ENCODE measurements at regions not wholly inside any gene's neighbourhood (a gene's known extent, or its start where the extent isn't known, plus 50 kb on each side); places are given as distances from the start of the nearest gene placed in this dataset.

- 34% methylated on average over 3 of the region's 3 CpGs for WGBS (ENCODE audit: low lambda C conversion rate)
- CTCF ChIA-PET (ENCODE audit: low intra/inter-chr PET ratio, low total read pairs): no interaction called here
Observed at GRCh38 chr5:84718377-84718776, 333.7 kb upstream of the EDIL3 start.

More at GRCh38 chr5:84718377-84718776, 333.7 kb upstream of the EDIL3 start:
- H3K4me2 ChIP-seq (ENCODE audit: low read depth, low read length): no peak overlapping the region
- no TSS peak for BruUV-seq (replicated peaks)
- no peak overlapping the region for H3K27ac ChIP-seq (ENCODE audit: extremely low read length, insufficient read depth, low read length)
- in situ Hi-C loops (cut with HindIII; ENCODE audit: extremely low pct_ligation_motif_present, low pct_unique_long_range_greater_than_20kb) (no loop called here), intact Hi-C loops (cut with micrococcal nuclease; ENCODE audit: unreplicated experiment) (no loop called here)
- no peak for FAIRE-seq
- POLR2A ChIA-PET: no interaction called here
- ATAC-seq: no peak
- no peak overlapping the region for H2AFZ ChIP-seq (ENCODE audit: low read length)
- no peak overlapping the region for H3K9ac ChIP-seq (ENCODE audit: insufficient read depth, low read depth, low read length)
- no peaks in the 10 kb centered on the region for H3K79me2 ChIP-seq (ENCODE audit: insufficient read depth, low read length)
- TF ChIP-seq POLR2AphosphoS2 (IDR thresholded peaks at IDR 0.05; ENCODE audit: low read depth, low read length) (no peak), ZNF614 (CRISPR knock-in tag; IDR thresholded peaks at IDR 0.05; ENCODE audit: borderline replicate concordance) (no peak), ZNF580 (CRISPR knock-in tag; IDR thresholded peaks at IDR 0.05; ENCODE audit: borderline replicate concordance, low read depth) (no peak), CAMTA2 (CRISPR knock-in tag; IDR thresholded peaks at IDR 0.05; ENCODE audit: borderline replicate concordance) (no peak), ZFP62 (CRISPR knock-in tag; IDR thresholded peaks at IDR 0.05) (no peak), PBX3 (CRISPR knock-in tag; IDR thresholded peaks at IDR 0.05; ENCODE audit: borderline replicate concordance) (no peak), RARG (CRISPR knock-in tag; IDR thresholded peaks at IDR 0.05; ENCODE audit: low read depth) (no peak), TRAFD1 (CRISPR knock-in tag; IDR thresholded peaks at IDR 0.05; ENCODE audit: borderline replicate concordance) (no peak), HIC2 (CRISPR knock-in tag; IDR thresholded peaks at IDR 0.05; ENCODE audit: low read depth) (no peak), ATF7-NPFF (CRISPR knock-in tag; IDR thresholded peaks at IDR 0.05; ENCODE audit: low read depth) (no peak), ZSCAN31 (CRISPR knock-in tag; IDR thresholded peaks at IDR 0.05; ENCODE audit: low read depth) (no peak), ZNF670 (CRISPR knock-in tag; IDR thresholded peaks at IDR 0.05; ENCODE audit: borderline replicate concordance) (no peak), REXO4 (CRISPR knock-in tag; IDR thresholded peaks at IDR 0.05; ENCODE audit: borderline replicate concordance) (no peak), TBP (CRISPR knock-in tag; IDR thresholded peaks at IDR 0.05) (no peak), ZBTB44 (CRISPR knock-in tag; IDR thresholded peaks at IDR 0.05) (no peak), PHF8 (CRISPR knock-in tag; IDR thresholded peaks at IDR 0.05) (no peak), NR0B2 (CRISPR knock-in tag; IDR thresholded peaks at IDR 0.05) (no peak)
- no peaks in the 10 kb centered on the region for H3K27me3 ChIP-seq (ENCODE audit: control insufficient read depth in 1 of 2, insufficient read depth in 2 of 2, low read length in 2 of 2)
- no peaks in the 10 kb centered on the region for H3K9me3 ChIP-seq (ENCODE audit: low read length)
- H4K20me1 ChIP-seq (ENCODE audit: insufficient read depth, low read length): no peaks in the 10 kb centered on the region
- DNase-seq (ENCODE audit: low spot score): no peak
- H3K4me3 ChIP-seq (replicated peaks in 1 of 3; ENCODE audit: insufficient read depth in 1 of 3, low read depth in 2 of 3, low read length in 3 of 3): no peak overlapping the region
- H3K4me1 ChIP-seq (ENCODE audit: insufficient read depth, low read length): no peaks in the 10 kb centered on the region
- no peaks in the 10 kb centered on the region for H3K36me3 ChIP-seq (replicated peaks in 1 of 2; ENCODE audit: control insufficient read depth in 1 of 2, insufficient read depth in 2 of 2, low read length in 2 of 2)

Measured in HepG2 (cell line).